ENCODE measurements at regions not wholly inside any gene's neighbourhood (a gene's known extent, or its start where the extent isn't known, plus 50 kb on each side); places are given as distances from the start of the nearest gene placed in this dataset.

GRCh38 chr7:16975712-16976111 lies 93.9 kb upstream of the AGR3 start:
- DNase-seq (ENCODE audit: low read depth in 2 of 2, low spot score in 1 of 2) = no peak

GRCh38 chr7:16978358-16979244 lies 96.8 kb upstream of the AGR3 start:
- no peak for DNase-seq (ENCODE audit: low read depth in 2 of 2, low spot score in 1 of 2)

- no peak for DNase-seq (ENCODE audit: low read depth in 2 of 2, low spot score in 1 of 2)
Observed at GRCh38 chr7:16980539-16980938, 98.8 kb upstream of the AGR3 start.

- DNase-seq (ENCODE audit: low read depth in 2 of 2, low spot score in 1 of 2) = peak in 1 of 2 donors; percentile 7
Observed at GRCh38 chr7:16982640-16983350, 101.0 kb upstream of the AGR3 start.

GRCh38 chr7:16984375-16984774 lies 102.6 kb upstream of the AGR3 start:
- no peak for DNase-seq (ENCODE audit: low read depth in 2 of 2, low spot score in 1 of 2)

- DNase-seq (ENCODE audit: low read depth in 2 of 2, low spot score in 1 of 2) = no peak
Observed at GRCh38 chr7:16985621-16986020, 103.8 kb upstream of the AGR3 start.

- no peak for DNase-seq (ENCODE audit: low read depth in 2 of 2, low spot score in 1 of 2)
Observed at GRCh38 chr7:16986755-16987154, 105.0 kb upstream of the AGR3 start.

- no peak for DNase-seq (ENCODE audit: low read depth in 2 of 2, low spot score in 1 of 2)
Observed at GRCh38 chr7:16989811-16990413, 108.1 kb upstream of the AGR3 start.

GRCh38 chr7:16991551-16991950 lies 109.8 kb upstream of the AGR3 start:
- DNase-seq (ENCODE audit: low read depth in 2 of 2, low spot score in 1 of 2) = no peak

GRCh38 chr7:16993543-16993942 lies 111.8 kb upstream of the AGR3 start:
- no peak for DNase-seq (ENCODE audit: low read depth in 2 of 2, low spot score in 1 of 2)

GRCh38 chr7:16998481-16999051 lies 116.8 kb upstream of the AGR3 start:
- no peak for DNase-seq (ENCODE audit: low read depth in 2 of 2, low spot score in 1 of 2)

GRCh38 chr7:16999541-17000267 lies 117.9 kb upstream of the AGR3 start:
- no peak for DNase-seq (ENCODE audit: low read depth in 2 of 2, low spot score in 1 of 2)

GRCh38 chr7:17005271-17005670 lies 123.5 kb upstream of the AGR3 start:
- DNase-seq (ENCODE audit: low read depth in 2 of 2, low spot score in 1 of 2) = no peak

- DNase-seq (ENCODE audit: low read depth in 2 of 2, low spot score in 1 of 2) = no peak
Observed at GRCh38 chr7:17007841-17008240, 126.1 kb upstream of the AGR3 start.

GRCh38 chr7:17009007-17009719 lies 127.4 kb upstream of the AGR3 start:
- DNase-seq (ENCODE audit: low read depth in 2 of 2, low spot score in 1 of 2) = no peak

- no peak for DNase-seq (ENCODE audit: low read depth in 2 of 2, low spot score in 1 of 2)
Observed at GRCh38 chr7:17009933-17010332, 128.2 kb upstream of the AGR3 start.

- DNase-seq (ENCODE audit: low read depth in 2 of 2, low spot score in 1 of 2) = no peak
Observed at GRCh38 chr7:17010637-17011300, 129.0 kb upstream of the AGR3 start.

- DNase-seq (ENCODE audit: low read depth in 2 of 2, low spot score in 1 of 2) = no peak
Observed at GRCh38 chr7:17013204-17013603, 131.4 kb upstream of the AGR3 start.

GRCh38 chr7:17014686-17015085 lies 132.9 kb upstream of the AGR3 start:
- no peak for DNase-seq (ENCODE audit: low read depth in 2 of 2, low spot score in 1 of 2)

- DNase-seq (ENCODE audit: low read depth in 2 of 2, low spot score in 1 of 2) = no peak
Observed at GRCh38 chr7:17015598-17016031, 133.8 kb upstream of the AGR3 start.

Data from stimulated activated CD8-positive, alpha-beta memory T cell treated with anti-CD3 and anti-CD28 coated beads, Interleukin-4, amount 100 ng/mL, for 1 hour (primary cell).